Adrenal gland (tissue), 9 donors: ENCODE measurements at regions not wholly inside any gene's neighbourhood (a gene's known extent, or its start where the extent isn't known, plus 50 kb on each side); places are given as distances from the start of the nearest gene placed in this dataset.
"Not testable (repeated sequence)": the region's sequence is repeated elsewhere in the genome, so short reads cannot be mapped to it uniquely, and the experiment has no call there.

ENCODE experiments used
- DNase-seq, 7 donors: peaks; one replicate each; pipeline ENCODE4 v3.0.0-alpha.2; 2019 to 2020
- H3K27ac ChIP-seq, 5 donors: fragments of 200-600 bp; sonication (generic) in 4 of 5; 1 replicate in 3 of 5; 2 replicates in 2 of 5; pipeline versions ENCODE4 v1.5.1 to v1.8.0; 2016 to 2020; ENCODE audit warnings: mild to moderate bottlenecking in 1 of 5
- H3K27me3 ChIP-seq: fragments of 200-600 bp; 2 replicates; pipeline ENCODE4 v1.8.0; 2021
- H3K36me3 ChIP-seq, 2 donors: fragments of 200-600 bp; replicated peaks in 1 of 2; 1 replicate in 1 of 2; 2 replicates in 1 of 2; pipeline versions ENCODE4 v1.5.1 to v1.8.0; 2018 to 2022
- H3K4me1 ChIP-seq, 2 donors: fragments of 200-600 bp; replicated peaks in 1 of 2; 1 replicate in 1 of 2; 2 replicates in 1 of 2; pipeline versions ENCODE4 v1.5.1 to v1.8.0; 2018 to 2021
- H3K4me3 ChIP-seq, 4 donors: fragments of 200-600 bp; sonication (generic) in 3 of 4; one replicate each; pipeline ENCODE4 v1.5.1; 2016 to 2018
- H3K9me3 ChIP-seq, 3 donors: fragments of 200-600 bp; sonication (generic) in 1 of 3; replicated peaks in 1 of 3; 1 replicate in 2 of 3; 2 replicates in 1 of 3; pipeline versions ENCODE4 v1.5.1 to v1.8.0; 2016 to 2021
- POLR2A ChIP-seq, 2 donors: fragments of 450-650 bp; IDR thresholded peaks; one replicate each; pipeline ENCODE4 v1.6.1; 2017; ENCODE audit warnings: antibody characterized with exemption in 2 of 2, mild to moderate bottlenecking in 2 of 2, moderate library complexity in 1 of 2
- WGBS, 4 donors: extraction: QIAGEN DNeasy Blood & Tissue Kit in 2 of 4; methylation state at CpG; one replicate each; pipeline versions ENCODE4 v1.1.5 to v1.1.7; 2013 to 2017; 5-methylcytosine and 5-hydroxymethylcytosine counted together
- intact Hi-C, 2 donors: fragments of 100-400 bp; cut with DNase I; formaldehyde crosslinking; loops; one replicate each; pipeline versions ENCODE4 v1.14.1 to v1.15.0; 2022 to 2023
- TF ChIP-seq, protein P1 (sequence below), 6 experiments: fragments of 450-650 bp in 4 of 6; fragments of 200-600 bp in 2 of 6; sonication (generic) in 1 of 6; IDR thresholded peaks; 1 replicate in 5 of 6; 2 replicates in 1 of 6; pipeline versions ENCODE4 v1.5.1 to v1.8.0; 2016 to 2021; ENCODE audit warnings: antibody characterized with exemption in 6 of 6, mild to moderate bottlenecking in 2 of 6, moderate library complexity in 1 of 6
- donor health status: healthy with polysubstance abuse.
- donor health status: Bipolar disorder and iron deficiency.
- donor health status: DM: yes; HTN: yes; CAD: no.
- donor health status: DM: no; HTN: no; CAD: no.
- donor health status: DM: no; HTN: no; CAD: no.

GRCh38 chr5:3155046-3155445 is 403.6 kb upstream of the IRX2 start:
- Histone ChIP-seq H3K4me1 (no peaks in the 10 kb centered on the region), H3K36me3 (no peaks in the 10 kb centered on the region), H3K27ac (no peak overlapping the region), H3K4me3 (no peak overlapping the region), H3K27me3 (no peaks in the 10 kb centered on the region), H3K9me3 (no peaks in the 10 kb centered on the region)
- TF ChIP-seq, protein P1, sequence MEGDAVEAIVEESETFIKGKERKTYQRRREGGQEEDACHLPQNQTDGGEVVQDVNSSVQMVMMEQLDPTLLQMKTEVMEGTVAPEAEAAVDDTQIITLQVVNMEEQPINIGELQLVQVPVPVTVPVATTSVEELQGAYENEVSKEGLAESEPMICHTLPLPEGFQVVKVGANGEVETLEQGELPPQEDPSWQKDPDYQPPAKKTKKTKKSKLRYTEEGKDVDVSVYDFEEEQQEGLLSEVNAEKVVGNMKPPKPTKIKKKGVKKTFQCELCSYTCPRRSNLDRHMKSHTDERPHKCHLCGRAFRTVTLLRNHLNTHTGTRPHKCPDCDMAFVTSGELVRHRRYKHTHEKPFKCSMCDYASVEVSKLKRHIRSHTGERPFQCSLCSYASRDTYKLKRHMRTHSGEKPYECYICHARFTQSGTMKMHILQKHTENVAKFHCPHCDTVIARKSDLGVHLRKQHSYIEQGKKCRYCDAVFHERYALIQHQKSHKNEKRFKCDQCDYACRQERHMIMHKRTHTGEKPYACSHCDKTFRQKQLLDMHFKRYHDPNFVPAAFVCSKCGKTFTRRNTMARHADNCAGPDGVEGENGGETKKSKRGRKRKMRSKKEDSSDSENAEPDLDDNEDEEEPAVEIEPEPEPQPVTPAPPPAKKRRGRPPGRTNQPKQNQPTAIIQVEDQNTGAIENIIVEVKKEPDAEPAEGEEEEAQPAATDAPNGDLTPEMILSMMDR (IDR thresholded peaks at IDR 0.05), result no peak
- TF ChIP-seq POLR2A (IDR thresholded peaks at IDR 0.05), result no peak
- intact Hi-C loops, result no loop called here
- DNase-seq, result no peak
- 60 to 65% (median 61%) methylated on average over 7 to 10 of the region's 10 CpGs for WGBS, 4 donors

DNA sequence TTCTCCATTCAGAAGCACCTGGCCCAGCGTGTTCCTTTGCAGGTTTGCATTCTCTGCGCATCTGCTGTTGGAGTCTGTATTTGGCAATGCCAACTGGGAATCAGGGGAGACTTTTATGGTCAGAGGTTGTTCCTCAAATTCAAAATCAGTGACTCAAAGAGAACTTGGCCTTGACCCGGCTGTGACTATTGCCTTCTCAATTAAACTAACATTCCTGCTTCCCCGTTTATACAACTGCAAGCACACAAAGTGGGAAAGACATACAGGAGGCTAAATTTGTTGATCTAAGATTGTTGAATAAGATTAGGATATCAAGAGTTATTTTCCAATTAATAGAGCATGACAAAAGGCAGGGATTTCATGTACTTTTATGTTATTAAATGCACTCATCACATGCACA is 402.4 kb upstream of the IRX2 start:
- WGBS, 4 donors, result 36 to 53% (median 38%) methylated on average over 4 of the region's 4 CpGs
- no peak overlapping the region for H3K27ac ChIP-seq
- H3K27me3 ChIP-seq, result no peaks in the 10 kb centered on the region
- H3K36me3 ChIP-seq, result no peaks in the 10 kb centered on the region
- no peak overlapping the region for H3K4me3 ChIP-seq
- TF ChIP-seq, protein P1 (IDR thresholded peaks at IDR 0.05), result no peak
- no peak for TF ChIP-seq POLR2A (IDR thresholded peaks at IDR 0.05)
- intact Hi-C loops, result no loop called here
- DNase-seq, result no peak
- H3K9me3 ChIP-seq, result no peaks in the 10 kb centered on the region
- no peaks in the 10 kb centered on the region for H3K4me1 ChIP-seq

DNA sequence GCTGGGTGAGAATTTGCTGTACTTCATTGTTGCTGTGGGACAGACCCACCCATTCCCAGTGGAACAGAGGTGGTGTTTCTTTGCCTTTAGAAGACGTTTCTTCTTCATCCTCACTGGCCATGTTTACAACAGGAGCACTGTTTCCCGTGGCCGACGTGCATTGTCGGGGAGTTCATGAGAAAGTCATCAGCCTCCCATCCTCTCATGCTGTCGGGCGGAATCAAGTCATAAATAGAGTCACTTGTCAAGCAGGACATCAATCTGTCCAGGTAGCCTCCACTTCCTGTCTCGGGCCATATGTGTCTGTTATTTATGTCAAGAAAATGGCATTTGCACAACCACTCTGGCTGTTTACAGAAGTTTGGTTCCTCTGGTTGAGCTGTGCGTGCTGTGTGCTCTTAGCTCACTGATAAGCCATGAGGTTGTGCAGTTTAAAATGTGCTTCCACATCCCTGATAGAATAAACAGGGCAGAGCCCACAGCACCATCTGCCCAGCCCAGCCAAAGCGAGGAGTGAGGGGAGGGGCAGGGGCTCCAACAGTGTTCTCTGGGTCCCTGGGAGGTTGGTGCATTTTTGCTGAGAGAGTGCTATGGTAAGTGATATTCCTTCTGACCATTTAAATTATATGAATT is 401.9 kb upstream of the IRX2 start:
- WGBS, 4 donors, result 18 to 39% (median 24%) methylated on average over 10 of the region's 10 CpGs
- DNase-seq, result no peak
- H3K36me3 ChIP-seq, result no peaks in the 10 kb centered on the region
- no peaks in the 10 kb centered on the region for H3K4me1 ChIP-seq
- H3K9me3 ChIP-seq, result no peaks in the 10 kb centered on the region
- H3K27me3 ChIP-seq, result no peaks in the 10 kb centered on the region
- intact Hi-C loops, result no loop called here
- H3K4me3 ChIP-seq, result no peak overlapping the region
- TF ChIP-seq POLR2A (IDR thresholded peaks at IDR 0.05), result no peak
- TF ChIP-seq, protein P1 (IDR thresholded peaks at IDR 0.05), result no peak
- H3K27ac ChIP-seq, result no peak overlapping the region

DNA sequence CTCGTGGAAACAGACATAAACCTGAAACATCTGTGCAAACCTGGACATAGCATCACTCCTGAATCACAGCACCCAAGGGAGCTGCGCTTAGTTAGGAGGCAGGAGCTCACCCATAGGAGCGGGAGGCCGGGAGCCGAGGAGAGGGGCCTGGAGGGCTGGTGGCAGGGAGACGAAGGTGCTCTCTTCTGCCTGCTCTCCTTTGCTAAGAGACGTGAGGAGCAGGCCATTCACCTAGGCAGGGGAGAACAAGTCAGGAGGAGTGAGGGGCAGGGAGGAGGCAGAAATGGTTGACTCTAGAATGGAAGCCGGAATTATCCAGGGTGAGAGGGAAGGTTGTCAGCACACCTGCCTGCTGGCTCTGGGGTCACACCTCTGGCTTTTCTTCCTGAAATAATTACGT is 398.4 kb upstream of the IRX2 start:
- no peak for TF ChIP-seq POLR2A (IDR thresholded peaks at IDR 0.05)
- TF ChIP-seq, protein P1 (IDR thresholded peaks at IDR 0.05), result no peak
- H3K27me3 ChIP-seq, result no peaks in the 10 kb centered on the region
- H3K27ac ChIP-seq, result no peak overlapping the region
- H3K4me3 ChIP-seq, result no peak overlapping the region
- H3K9me3 ChIP-seq, result no peaks in the 10 kb centered on the region
- DNase-seq, result peak in 1 of 7 donors; percentile 2
- no peaks in the 10 kb centered on the region for H3K4me1 ChIP-seq
- WGBS, 4 donors, result 65 to 78% (median 67%) methylated on average over 9 of the region's 9 CpGs
- no peaks in the 10 kb centered on the region for H3K36me3 ChIP-seq
- intact Hi-C loops, result no loop called here

DNA sequence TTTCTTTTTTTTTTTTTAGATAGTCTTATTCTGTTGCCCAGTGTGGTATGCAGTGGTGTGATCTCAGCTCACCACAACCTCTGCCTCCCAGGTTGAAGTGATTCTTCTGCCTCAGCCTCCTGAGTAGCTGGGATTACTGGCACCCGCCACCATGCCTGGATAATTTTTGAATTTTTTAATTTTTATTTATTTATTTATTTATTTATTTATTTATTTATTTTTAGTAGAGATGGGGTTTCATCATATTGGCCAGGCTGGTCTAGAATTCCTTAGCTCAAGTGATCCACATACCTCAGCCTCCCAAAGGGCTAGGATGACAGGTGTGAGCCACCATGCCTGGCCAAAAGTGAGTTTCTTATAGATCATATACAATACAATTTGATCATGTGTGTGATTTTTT is 395.9 kb upstream of the IRX2 start:
- H3K27ac ChIP-seq, DNase-seq, H3K4me3 ChIP-seq, H3K4me1 ChIP-seq, H3K9me3 ChIP-seq, H3K27me3 ChIP-seq, intact Hi-C loops, H3K36me3 ChIP-seq: not testable (repeated sequence)
- 78 to 88% (median 83%) methylated on average over 1 of the region's 1 CpG for WGBS, 4 donors
